ENCODE measurements at regions not wholly inside any gene's neighbourhood (a gene's known extent, or its start where the extent isn't known, plus 50 kb on each side); places are given as distances from the start of the nearest gene placed in this dataset.
"Not testable (repeated sequence)": the region's sequence is repeated elsewhere in the genome, so short reads cannot be mapped to it uniquely, and the experiment has no call there.

DNA sequence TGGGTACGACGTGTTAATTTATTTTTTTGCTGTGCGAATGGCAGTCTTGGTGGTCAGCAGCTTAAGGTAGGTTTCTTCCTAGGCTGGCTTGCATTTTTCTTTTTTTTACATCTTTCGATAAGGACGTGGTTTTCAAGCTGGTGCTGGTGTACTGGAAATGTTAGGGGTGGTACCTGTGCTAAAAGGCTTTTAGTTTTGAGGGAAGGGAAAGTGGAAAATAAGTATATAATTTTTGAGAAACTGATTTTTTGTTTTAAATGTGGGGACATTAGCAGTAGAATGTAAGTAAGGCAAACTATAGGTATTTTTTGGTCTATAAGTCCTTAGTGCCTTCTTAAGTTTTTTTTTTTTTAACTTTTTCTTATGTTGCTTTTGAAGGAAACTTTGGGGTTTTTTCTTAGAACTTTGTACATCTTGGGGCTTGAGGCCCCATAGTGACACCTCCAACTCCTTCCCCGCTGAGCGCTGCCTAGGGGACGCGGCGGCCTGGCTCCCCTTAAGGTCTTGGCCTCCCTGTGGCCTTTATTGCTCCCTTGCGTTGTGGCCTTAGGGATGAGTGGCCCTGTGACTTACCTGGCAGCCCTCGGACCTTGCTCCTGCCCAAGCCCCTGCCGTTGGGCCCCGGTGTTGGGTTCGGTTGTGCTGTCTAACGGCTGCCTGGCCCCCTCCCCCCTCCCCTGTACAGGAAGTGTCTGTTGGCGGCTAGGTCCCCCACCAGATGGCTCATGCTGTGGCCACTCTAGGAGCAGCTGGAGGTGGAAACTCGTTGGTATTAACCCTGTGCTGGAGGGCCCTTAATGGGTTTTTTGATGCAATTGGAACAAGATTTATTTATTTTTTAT is 88.0 kb upstream of the RPRML start:
- DNase-seq (ENCODE audit: low spot score) = peak; percentile 96

DNA sequence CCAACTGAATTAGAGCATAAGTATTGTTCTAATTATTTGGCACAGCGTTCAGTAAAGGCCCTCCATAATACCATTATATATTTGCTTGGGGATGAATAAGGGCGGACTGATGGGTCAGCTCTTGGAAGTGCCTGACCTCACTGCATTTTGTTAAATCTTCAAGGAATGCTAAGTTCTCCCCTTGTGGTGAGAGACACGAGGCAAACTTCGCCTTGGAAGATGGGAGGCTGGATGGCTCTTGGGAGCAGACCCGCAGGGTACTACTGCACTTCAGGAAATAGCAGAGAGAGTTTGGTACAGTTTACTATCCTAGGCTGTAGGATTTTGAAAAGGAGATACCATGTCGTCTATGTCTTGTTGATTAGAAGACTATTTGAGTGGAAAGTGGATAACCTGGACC is 87.0 kb upstream of the RPRML start:
- DNase-seq (ENCODE audit: low spot score) = peak; percentile 19

DNA sequence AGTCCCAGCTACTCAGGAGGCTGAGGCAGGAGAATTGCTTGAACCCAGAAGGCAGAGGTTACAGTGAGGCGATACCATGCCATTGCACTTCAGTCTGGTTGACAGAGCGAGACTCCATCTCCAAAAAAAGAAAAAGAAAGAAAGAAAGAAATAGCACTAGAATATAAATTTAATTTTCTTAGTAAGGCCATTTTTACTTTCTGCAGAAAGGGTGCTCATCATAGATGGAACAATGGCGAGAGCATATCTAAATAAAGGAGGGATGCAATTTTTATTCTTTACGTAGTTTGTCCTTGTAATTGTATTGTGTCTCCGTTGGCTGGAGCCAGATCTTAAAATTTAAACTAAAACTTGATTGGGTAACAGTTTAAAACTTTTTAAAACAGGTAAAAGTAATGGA is 85.6 kb upstream of the RPRML start:
- DNase-seq (ENCODE audit: low spot score) = no peak

DNA sequence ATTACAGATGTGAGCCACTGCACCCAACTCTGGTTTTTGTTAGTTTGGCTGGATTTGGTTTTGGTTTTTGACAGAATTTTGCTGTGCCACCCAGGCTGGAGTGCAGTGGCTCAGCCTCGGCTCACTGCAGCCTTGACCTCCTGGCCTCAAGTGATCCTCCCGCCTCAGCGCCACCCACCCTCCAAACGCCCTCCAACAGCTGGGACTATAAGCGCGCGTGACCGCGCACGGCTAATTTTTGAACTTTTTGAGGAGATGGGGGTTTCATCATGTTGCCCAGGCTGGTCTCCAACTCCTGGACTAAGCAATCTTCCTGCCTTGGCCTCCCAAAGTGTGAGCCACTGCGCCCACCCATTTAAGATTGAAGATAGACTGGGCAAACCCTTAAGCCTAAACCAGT is 84.4 kb upstream of the RPRML start:
- no peak for DNase-seq (ENCODE audit: low spot score)

DNA sequence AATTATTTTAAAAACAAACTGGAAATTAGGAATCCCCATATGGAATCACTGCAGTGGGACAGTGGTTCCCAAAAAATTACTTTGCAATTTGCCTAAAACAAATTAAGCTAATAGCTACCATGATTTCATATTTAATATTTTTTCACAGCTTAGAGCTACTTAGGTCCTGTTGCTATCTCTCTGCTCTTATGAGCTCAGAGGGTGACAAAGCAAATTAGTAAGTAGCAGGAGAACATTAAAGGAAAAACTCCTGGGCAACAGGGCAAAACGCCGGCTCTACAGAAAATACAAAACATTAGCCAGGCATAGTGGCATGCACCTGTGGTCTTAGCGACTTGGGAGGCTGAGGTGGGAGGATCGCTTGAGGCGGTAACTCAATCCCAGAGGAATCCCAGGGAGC is 83.8 kb upstream of the RPRML start:
- not testable (repeated sequence) for DNase-seq (ENCODE audit: low spot score)

DNA sequence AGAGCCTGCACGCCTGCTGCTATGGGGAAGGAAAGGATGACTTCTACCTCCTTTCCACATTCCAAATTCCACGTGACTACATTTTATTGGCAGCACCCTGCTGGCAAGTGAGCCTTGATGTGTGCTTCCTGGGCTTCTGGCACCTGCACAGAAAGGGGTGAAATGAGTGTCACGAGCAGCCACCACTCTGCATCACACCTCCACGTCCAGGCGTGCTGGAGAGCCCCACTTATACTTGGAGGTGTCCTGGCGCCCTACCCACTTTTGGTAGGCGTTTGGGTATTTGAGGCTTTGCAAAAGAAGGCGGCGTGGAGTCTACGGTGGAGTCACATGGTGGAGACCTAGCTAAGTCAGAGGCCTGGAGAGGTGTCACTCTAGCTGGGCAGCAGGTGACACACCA is 81.0 kb upstream of the RPRML start:
- DNase-seq (ENCODE audit: low spot score) = not testable (repeated sequence)

DNA sequence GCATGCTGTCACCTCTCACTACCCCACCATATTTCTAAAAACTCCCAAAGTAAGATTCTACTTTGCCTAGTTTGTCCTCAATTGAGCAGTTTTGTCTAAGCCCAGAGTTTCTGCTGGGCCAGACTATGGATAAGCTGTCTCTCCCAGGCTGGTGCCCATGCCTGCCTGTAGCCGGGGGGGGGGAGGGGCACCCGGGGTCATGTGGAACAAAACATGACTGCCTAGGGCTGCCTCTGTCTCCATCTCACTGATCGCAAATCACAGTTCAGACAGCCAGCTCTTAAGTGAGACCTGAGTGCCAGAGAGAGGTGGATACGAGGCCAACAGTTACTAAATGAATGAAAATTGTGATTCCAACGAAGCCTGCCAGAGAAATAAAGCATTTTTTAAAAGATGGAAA is 78.8 kb upstream of the RPRML start:
- DNase-seq (ENCODE audit: low spot score) = no peak

DNA sequence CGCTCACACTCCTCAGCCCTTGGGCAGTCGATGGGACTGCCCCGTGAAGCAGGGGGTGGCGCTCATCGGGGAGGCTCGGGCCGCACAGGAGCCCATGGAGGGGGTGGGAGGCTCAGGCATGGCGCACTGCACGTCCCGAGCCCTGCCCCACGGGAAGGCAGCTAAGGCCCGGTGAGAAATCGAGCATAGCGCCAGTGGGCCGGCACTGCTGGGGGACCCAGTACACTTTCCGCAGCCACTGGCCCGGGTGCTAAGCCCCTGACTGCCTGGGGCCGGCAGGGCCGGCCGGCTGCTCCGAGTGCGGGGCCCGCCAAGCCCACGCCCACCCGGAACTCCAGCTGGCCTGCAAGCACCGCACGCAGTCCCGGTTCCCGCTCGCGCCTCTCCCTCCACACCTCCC is 78.2 kb upstream of the RPRML start:
- not testable (repeated sequence) for DNase-seq (ENCODE audit: low spot score)

DNA sequence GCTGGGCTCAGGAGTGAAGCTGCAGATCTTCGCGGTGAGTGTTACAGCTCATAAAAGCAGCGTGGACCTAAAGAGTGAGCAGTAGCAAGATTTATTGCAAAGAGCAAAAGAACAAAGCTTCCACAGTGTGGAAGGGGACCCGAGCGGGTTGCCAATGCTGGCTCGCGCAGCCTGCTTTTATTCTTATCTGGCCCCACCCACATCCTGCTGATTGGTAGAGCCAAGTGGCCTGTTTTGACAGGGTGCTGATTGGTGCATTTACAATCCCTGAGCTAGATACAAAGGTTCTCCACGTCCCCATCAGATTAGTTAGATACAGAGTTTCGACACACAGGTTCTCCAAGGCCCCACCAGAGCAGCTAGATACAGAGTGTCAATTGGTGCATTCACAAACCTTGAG is 77.6 kb upstream of the RPRML start:
- DNase-seq (ENCODE audit: low spot score) = not testable (repeated sequence)
